HG03342 (cell line): ENCODE measurements at regions not wholly inside any gene's neighbourhood (a gene's known extent, or its start where the extent isn't known, plus 50 kb on each side); places are given as distances from the start of the nearest gene placed in this dataset.
"Not testable (repeated sequence)": the region's sequence is repeated elsewhere in the genome, so short reads cannot be mapped to it uniquely, and the experiment has no call there.

Source experiments
- ATAC-seq: cut with Tn5 transposase; IDR thresholded peaks from one replicate; pipeline ENCODE4 v1.9.1; 2021; ENCODE audit warnings: mild to moderate bottlenecking, moderate library complexity; ENCODE audit not compliant: unreplicated experiment

DNA sequence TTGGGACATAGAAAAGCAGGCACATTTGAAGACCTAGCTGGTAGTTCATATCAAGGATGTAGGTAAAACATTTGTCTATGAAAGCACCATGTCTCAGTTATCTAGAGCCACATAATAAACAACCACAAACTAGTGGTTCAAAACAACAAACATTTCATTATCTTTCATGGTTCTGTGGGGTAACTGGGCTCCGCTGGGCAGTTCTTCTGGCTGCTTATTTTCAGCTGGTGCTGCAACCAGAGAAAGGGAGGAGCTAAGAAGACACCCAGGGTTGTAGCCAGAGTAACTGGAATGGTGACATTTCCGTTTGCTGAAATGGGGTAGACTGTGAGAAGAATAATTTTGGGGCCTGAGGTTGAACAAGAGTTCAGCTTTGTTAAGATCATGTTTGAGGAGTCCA is 145.7 kb upstream of the SULF2 start:
- ATAC-seq = no peak

DNA sequence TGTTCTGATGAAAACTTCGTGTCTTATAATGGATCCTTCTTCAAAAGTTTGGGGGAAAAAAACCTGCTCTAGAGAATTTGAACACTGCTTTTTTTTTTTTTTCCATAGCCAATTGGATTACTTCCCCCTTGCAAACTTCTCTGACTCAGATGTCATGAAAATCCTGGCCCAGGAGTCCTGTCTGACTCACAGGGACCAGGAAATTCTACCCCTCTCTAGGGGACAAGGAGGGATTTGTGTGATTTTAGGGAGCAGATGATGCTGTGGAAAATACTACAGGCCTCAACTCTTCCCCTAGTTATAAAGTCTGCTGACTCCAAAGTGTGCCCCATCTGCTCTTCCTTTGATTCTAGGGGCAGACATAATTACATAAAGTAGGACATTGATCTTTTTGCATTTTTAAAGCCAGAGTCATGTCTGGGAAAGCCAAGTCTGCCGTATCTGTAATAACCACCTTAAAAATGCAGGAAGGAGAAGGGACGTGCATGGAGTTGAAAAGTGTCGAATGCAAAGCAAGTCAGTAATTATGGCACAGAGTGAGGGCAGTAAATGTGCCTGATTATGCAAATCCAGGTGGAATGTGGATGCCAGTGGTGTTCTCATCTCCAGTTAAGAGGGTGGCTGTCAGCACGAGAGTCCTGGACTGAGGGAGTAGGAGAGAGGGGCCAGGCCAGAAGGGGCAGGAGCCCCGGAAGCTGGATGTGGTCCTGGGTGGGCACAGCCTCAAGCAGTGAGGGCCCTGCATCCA is 144.3 kb upstream of the SULF2 start:
- no peak for ATAC-seq

DNA sequence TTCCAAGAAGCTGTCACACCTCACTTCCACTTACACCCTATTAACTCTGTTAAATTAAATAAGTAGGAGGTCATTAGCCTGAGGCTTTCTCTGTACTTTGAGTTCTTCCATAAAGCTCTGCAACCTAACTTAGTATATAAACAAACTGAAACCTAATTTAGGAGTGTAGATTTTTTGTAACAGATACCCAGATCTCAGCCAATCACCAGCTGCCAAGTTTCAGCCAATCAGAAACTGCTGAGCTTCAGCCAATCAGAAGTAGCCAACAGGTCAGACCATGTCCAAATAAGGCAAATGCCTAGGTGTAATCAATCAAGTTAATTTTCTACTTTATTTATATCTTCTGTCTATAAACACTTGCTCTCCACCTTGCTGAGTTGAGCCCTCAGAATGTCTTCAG is 142.7 kb upstream of the SULF2 start:
- no peak for ATAC-seq

DNA sequence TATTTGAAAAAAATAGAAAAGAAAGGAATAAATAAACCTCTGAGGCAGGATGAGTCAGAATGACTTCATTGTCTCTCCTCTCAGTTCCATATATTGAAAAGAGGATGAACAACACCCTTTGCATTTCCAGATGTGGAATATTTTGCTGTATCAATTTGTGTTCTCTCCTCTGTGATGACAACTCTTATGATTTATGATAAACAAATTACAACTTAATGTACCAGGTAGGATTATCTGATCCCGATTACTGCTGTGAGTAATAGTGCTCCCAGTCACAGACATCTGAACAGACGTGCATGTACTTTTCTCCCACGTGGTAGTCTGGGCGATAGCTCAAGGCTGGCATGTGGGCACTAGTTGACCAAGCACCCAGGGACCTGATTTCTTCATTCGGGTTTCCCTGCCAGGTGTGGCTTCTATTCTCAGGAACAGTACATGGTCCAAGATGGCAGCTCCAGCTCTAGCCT is 142.1 kb upstream of the SULF2 start:
- ATAC-seq = no peak

DNA sequence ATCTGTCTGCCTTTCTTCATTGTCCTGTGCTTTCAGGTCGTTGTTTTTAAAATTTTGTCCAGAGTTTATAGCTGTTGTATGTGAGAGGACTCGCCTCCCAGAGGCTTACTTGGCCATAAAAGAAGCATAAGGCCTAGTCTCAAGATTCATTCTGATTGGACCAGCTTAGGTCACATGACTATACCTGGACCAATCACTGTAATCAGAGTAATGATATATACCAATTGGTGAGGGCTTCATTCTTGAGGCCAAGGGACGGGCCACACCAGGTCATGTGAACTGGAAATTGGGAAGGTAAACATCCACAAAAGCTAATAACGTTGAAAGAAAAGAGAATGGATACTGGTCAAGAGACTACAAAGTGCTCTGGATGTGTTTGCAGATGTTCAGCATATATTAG is 141.4 kb upstream of the SULF2 start:
- no peak for ATAC-seq

DNA sequence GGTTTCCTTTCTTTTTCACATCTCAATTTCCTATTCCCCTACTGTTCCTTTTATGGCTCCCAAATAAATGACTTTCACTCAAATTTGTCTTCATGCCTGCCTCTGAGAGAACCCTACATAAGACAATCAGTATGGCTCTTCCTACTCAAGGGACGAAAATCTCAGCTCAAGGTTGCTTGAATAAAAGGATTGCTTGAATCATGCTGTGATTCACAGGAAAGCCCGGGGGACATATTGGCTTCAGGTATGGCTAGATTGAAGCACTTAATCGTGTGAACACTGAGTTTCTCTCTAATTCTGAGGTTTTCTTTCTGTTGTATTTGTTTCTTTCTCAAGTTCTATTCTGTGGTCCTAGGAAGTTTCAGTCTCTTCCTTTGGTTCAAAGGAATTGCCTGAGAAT is 140.3 kb upstream of the SULF2 start:
- no peak for ATAC-seq

DNA sequence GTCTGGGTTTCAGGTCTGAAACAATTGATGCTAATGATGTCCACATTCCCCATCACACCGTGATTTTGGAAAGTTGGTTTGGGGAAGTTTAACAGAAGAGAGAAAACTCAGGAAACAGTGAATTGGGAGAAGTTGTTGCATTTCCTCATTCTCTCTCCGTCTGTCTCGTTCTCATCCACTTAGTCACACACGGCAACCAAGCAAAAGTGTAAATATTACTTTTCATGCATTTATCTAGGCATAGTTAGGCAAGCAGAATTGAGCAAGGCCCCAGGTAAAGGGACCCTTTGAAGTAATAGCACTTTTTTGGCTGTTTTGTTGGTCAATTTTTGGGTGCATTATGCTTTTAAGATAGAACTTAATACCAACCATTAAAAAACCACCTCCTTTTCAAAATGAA is 137.0 kb upstream of the SULF2 start:
- ATAC-seq = no peak

DNA sequence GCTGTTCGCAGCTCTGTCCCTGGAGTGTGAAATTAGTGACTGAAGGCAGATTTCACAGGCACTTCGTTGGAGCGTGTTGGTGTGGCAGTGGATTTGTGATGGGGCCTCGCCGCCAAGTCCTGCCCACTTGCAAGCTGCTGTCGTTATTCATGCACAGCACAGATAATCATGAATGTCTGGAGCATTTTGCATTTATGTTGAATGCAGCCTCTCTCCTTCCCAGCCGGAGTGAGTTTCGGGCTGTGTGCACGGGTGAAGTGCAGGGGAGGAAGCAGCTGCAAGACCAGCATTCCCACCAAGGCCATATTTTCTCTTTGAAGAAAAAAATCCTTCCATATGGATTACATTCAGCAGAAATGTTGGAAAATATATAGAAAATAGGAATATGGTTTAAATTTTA is 136.5 kb upstream of the SULF2 start:
- not testable (repeated sequence) for ATAC-seq

DNA sequence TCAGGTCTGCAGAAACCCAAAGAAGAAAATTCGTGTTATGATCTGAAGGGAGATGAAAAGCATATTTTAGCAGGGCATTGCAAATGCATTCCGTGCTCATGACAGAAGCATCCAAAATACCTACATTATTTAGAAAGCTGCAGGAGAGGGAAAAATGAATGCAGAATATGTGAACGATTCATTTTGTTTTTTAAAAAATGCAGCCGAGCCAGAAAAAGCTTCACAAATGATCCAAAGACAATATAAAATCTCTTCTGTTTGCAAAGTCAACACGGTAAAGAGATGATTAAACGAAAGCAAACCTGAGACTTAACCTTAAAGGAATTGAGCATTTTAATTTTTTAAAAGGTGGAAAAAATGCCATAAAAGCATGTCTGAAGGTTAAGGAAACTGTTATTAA is 136.1 kb upstream of the SULF2 start:
- no peak for ATAC-seq

DNA sequence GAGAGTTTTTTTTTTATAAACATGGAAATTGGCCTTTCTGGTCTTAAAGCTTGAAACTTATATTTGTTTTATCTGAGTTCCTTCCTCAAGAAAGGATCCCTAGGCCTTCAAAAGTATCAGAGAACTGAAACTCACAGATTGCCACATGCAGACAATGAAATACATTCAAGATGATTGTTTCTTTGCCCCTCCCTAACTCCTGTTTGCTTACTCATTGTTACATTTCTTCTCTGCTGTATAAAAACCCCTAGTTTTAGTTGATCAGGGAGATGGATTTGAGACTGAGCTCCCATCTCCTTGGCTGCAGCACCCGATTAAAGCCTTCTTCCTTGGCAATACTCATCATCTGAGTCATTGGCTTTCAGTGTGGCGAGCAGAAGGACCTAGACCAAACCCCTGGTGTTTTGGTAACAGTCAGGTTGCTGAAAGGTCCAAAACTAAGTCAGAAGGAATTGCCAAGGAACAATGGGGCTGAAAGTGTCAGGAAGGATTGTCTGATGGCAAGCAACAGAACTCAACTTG is 132.3 kb upstream of the SULF2 start:
- no peak for ATAC-seq

DNA sequence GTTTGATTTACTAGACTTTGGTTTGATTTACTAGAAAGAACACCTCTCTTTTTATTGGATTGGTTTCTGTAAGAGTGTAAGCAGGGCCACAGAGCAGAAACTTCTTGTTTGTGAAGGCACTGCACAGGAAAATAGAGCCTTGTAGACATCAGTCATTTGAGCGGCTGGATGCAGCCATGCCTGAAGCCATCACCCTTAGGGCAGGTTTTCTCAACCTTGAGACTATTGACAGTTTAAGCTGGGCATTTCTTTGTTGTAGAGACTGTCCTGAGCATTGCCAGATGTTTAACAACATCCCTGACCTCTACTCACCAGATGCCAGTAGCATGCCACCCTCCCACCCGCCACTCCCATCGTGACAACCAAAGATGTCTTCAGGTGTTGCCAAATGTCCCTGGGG is 130.2 kb upstream of the SULF2 start:
- ATAC-seq = no peak

DNA sequence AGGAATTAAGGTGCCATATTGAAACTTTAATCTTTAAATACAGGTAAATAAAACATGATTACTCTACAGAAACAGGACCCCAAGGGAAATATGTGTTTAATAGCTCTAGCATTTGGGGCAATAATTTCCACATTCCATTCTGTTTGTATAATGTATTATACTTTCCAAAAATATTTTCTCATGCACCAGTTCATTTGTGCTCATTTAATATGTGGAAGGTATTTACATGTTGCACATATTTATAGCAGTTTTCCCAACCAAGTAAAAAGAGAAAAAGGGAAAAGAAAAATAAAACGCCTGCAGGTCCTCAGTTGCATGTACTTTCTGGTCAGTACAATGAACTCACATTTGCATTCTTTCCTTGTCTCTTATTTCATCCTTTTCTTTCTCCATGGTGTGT is 129.5 kb upstream of the SULF2 start:
- ATAC-seq = no peak

DNA sequence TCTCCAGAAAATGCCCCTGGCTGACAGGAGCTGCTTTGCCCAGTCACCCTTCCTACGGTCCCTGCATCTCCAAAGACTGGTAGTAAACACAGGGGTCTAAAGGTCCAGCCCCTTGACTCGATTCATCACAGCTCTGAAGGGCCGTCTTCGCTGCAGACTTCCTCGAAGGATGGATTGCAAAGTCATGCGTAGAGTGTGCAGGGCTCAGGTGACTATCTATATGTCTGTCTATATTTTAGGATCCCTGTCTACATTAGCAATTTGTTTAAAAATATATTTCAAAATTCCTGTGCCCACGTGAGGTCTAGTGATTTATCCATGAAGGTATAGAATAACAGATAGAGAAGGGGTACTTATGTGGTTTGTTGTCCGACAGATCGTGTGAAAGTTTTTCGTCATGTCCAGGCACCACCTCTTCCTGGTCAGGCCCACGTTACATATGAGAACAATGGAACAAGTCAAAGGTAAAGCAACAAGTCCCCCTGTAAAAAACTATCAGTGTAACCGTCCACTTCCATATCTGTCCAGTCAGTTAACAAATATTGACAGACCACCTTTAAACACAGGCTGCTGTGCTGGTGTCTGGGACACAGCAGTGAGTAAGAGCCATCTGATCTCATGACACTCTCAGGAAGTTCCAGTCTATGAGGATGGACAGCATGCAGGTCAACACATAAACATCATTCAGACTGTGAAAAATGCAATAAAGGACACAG is 127.7 kb upstream of the SULF2 start:
- ATAC-seq = not testable (repeated sequence)

DNA sequence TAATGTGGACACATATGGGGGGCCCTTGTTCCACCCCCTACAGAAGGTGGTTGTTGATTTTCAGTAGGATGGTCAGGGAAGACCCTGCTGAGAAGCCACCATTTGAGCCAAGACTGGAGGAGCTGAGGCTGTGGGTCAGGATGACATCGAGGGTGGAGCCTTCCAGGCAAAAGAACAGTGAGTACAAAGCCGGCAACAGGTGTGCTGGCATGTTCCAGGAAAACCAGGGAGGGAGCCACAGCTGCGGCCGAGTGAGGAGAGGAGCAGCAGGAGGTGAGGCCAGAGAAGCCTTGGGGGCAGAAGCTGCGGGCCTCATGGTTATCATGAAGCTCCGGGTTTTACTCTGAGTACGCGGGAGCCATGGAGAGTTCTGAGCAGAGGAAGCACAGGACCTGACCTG is 126.9 kb upstream of the SULF2 start:
- not testable (repeated sequence) for ATAC-seq

DNA sequence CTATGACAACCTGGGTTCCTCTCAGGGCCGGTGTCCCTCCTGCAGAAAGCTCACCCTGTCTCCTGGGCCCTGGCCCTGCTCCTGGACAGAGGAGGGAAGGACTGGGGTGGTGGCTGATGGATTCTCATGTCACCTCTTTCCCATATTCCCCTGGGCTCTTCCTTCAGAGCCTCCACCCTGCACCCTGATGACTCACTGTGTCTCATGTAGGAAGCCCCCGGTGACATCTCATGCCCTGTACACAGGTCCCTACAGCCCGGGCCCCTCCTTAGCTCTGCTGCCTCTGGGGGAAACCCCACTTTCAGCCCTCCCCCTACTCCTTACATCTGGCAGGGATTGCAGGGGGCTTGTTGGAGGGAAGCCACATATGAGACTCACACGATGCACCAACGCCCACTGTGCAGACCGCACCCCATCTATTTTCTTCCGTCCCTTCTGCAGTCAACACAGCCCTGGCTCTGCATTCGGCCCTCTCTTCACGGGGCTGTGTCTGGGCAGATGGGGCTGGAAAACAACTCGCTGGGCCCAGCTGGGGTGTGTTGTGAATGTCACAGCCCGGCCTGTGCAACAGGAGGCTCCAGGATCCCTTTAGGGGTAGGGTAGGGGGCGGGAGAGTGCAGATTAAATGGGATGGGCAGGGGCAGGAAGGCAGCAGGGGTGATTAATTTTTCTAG is 124.6 kb upstream of the SULF2 start:
- ATAC-seq = not testable (repeated sequence)

DNA sequence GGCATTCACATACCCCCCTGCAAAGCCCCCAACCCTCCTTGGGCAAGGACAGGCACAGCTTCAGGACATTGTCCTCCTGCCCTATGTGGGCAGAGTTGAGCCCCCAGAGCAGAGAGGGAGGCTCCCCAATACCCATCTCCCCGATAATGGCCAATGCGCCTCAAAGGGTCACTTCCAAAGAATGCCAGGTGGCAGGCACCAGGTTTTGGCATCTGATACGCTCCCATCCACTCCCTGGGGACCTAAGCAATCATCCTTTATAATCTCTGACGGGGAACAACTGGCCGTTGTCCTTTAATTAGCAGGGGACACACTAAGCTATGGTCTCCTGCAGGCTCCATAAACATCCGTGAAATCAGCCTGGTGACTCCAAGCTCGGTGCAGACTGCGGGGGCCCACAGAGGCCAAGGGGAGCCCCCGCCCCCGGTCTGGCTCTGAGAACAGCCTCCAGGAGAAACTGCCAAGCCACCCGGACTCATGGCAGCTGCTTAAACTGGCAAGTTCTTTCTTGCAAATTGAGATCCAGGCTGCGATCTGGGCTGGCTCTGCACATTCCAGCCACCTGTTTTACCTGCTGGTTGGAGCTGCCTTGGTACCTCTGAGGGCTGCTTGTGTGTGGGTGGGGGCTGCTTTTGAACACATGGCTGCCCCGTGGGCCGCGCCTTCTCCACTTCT is 123.2 kb upstream of the SULF2 start:
- ATAC-seq = not testable (repeated sequence)

DNA sequence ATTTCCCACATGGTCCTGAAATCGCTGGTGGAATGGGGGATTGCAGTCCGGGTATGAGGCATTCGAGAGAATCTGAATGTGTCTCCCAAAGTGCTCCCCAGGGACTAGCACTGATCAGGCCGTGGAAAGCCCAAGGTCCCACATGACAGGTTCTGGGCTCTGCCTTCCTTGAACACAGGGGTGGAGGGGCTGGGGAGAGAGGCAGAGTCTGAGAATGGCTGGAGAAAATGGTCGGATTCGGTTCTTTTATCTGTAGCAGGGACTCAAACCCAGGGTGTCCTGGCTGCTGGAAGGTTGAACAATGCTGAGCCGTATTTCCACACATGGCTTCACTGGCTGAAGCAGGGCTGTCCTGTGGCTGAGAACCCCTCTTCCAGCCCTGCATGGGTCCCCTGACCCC is 122.7 kb upstream of the SULF2 start:
- ATAC-seq = not testable (repeated sequence)

DNA sequence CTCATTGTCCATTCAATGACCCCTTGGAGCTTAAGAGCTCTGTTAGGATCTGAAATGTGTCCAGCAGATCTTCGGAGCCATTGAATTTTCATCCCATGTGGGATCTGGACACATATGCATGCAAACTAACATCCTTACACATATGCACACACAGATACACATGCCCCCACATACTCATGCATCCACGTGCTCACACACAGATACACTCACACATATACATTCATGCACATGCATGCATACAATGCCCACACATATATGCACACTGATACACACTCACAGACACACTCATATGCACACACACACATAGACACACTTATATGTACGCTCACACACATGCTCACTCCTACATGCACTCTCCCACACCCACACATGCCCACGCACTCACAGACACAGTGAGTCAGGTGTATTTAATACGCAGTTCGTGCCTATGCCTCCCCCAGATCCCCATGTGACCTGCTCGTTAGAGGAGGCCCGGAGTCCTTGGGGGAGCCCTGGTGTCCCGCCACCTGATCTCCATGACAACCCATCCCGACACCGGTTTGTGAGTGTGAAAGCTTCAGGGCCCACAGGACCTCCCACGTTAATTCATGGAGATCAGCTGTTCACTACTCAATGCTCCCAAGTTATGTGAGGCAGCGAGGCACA is 121.9 kb upstream of the SULF2 start:
- no peak for ATAC-seq

DNA sequence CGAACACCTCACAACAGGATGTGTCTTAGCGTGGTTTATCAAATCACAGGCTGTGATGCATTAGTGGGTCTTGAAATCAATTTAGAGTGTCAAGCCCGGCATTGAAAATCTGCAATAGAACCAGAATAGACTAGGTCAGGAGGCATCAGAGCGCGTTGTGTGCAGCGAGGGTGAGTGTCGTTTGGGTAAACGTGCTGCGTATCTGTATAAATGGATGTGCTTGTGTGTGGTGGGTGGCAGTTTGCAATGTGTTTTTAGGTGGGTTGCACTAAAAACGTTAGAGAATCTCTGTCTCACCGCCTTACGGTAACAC is 121.0 kb upstream of the SULF2 start:
- ATAC-seq = no peak

DNA sequence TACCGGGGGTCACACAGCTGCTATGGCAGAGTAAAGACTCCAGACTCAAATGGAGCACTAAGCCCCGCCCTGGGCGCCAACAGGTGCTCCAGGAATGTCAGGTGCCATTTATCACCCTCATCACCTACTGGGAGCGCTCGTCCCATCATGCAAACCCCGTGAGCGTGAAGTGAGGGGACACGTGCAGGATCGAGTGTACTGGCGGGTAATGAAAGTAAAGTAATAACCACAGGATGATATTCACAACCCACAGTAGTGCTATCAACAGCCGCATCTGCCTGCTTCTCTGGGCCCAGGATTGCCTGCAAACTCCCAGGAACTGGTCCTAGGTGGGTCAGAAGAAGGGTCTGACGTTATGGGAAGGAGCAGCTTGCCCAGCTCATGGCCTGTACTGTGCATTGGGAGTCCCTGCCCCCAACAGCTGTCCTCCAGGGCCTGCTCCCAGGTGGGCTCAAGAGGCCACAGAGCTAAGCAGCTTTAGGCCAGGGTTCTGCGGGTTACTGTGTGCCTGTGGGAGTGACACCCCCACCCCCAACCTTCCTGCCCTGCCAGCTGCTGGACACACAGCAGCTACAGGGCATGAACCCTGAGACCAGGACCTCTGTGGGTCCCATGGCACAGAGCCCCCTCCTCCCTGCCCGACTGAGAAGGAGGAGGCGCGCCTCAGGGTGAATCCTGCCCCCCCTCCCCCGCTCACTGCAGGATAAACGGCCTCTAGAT is 120.5 kb upstream of the SULF2 start:
- ATAC-seq = no peak
